Left ventricle myocardium inferior (tissue), 1 donor: ENCODE measurements at regions not wholly inside any gene's neighbourhood (a gene's known extent, or its start where the extent isn't known, plus 50 kb on each side); places are given as distances from the start of the nearest gene placed in this dataset.

Experiments used
- DNase-seq: peaks from one replicate; pipeline ENCODE4 v3.0.0-alpha.2; 2020
- H3K27ac ChIP-seq: fragments of 200-600 bp; replicated peaks from 2 replicates; pipeline ENCODE4 v1.8.0; 2021
- H3K27me3 ChIP-seq: fragments of 200-600 bp; 2 replicates; pipeline ENCODE4 v1.8.0; 2021; ENCODE audit warnings: low read depth
- H3K36me3 ChIP-seq: fragments of 200-600 bp; 2 replicates; pipeline ENCODE4 v1.8.0; 2021
- H3K4me1 ChIP-seq: fragments of 200-600 bp; 2 replicates; pipeline ENCODE4 v1.8.0; 2021
- H3K4me3 ChIP-seq: fragments of 200-600 bp; 2 replicates; pipeline ENCODE4 v1.8.0; 2021; ENCODE audit warnings: mild to moderate bottlenecking, moderate library complexity
- H3K9me3 ChIP-seq: fragments of 200-600 bp; replicated peaks from 2 replicates; pipeline ENCODE4 v1.8.0; 2021
- intact Hi-C: fragments of 100-400 bp; cut with micrococcal nuclease; formaldehyde crosslinking; loops from one replicate; pipeline ENCODE4 v1.11.0; 2022
- TF ChIP-seq, protein P1 (sequence below): fragments of 200-600 bp; IDR thresholded peaks from 2 replicates; pipeline ENCODE4 v1.8.0; 2021; ENCODE audit warnings: antibody characterized with exemption, mild to moderate bottlenecking, borderline replicate concordance
- donor health status: DM: no; HTN: yes; CAD: no; lungs with severe emphysema.

DNA sequence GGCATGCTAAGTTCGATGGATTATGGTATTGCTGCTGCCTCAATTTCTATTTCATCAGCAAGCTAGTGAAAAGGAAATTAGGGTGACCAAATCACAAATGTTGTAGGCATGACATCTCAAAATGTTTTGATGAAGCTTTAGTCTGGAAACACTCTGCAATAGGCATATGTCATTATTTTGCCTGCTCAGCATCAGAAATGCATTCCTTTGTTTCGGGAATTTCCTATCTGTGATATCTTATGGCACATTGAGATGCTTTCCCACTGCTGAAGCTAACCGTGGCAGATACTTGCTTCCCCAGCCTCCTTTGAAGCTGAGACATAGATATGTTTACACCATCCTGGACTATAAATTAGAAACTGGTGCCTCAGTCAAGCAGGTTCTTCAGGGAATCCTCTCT is 119.7 kb downstream of the CDC42EP3 start:
- no peak overlapping the region for H3K27ac ChIP-seq
- H3K27me3 ChIP-seq = no peaks in the 10 kb centered on the region
- intact Hi-C loops = no loop called here
- no peak overlapping the region for H3K4me3 ChIP-seq
- no peaks in the 10 kb centered on the region for H3K4me1 ChIP-seq
- H3K9me3 ChIP-seq = no peaks in the 10 kb centered on the region
- TF ChIP-seq, protein P1, sequence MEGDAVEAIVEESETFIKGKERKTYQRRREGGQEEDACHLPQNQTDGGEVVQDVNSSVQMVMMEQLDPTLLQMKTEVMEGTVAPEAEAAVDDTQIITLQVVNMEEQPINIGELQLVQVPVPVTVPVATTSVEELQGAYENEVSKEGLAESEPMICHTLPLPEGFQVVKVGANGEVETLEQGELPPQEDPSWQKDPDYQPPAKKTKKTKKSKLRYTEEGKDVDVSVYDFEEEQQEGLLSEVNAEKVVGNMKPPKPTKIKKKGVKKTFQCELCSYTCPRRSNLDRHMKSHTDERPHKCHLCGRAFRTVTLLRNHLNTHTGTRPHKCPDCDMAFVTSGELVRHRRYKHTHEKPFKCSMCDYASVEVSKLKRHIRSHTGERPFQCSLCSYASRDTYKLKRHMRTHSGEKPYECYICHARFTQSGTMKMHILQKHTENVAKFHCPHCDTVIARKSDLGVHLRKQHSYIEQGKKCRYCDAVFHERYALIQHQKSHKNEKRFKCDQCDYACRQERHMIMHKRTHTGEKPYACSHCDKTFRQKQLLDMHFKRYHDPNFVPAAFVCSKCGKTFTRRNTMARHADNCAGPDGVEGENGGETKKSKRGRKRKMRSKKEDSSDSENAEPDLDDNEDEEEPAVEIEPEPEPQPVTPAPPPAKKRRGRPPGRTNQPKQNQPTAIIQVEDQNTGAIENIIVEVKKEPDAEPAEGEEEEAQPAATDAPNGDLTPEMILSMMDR = no peak
- H3K36me3 ChIP-seq = no peaks in the 10 kb centered on the region
- no peak for DNase-seq

DNA sequence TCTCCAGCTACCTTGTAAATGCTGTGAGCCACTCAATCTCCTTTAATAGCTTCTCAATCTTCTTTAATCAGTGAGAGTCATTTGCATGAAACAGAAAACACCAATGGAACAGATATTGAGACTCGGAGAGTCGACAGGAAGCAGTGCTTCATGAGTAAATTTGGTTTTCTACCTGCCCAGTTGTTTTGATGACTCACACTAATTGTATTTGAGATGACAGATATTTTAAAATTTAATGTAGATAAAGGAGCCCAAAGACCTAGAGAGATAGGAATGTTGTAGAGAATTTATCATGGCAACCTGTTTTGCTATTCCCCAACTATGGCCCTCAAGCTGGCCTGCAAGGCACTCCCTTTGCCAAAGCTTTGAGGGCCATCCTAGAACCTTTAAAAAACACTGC is 119.1 kb downstream of the CDC42EP3 start:
- Histone ChIP-seq H3K4me1 (no peaks in the 10 kb centered on the region), H3K27me3 (no peaks in the 10 kb centered on the region), H3K27ac (no peak overlapping the region), H3K4me3 (no peak overlapping the region), H3K36me3 (no peaks in the 10 kb centered on the region), H3K9me3 (no peaks in the 10 kb centered on the region)
- DNase-seq = no peak
- TF ChIP-seq, protein P1 = no peak
- intact Hi-C loops = no loop called here

DNA sequence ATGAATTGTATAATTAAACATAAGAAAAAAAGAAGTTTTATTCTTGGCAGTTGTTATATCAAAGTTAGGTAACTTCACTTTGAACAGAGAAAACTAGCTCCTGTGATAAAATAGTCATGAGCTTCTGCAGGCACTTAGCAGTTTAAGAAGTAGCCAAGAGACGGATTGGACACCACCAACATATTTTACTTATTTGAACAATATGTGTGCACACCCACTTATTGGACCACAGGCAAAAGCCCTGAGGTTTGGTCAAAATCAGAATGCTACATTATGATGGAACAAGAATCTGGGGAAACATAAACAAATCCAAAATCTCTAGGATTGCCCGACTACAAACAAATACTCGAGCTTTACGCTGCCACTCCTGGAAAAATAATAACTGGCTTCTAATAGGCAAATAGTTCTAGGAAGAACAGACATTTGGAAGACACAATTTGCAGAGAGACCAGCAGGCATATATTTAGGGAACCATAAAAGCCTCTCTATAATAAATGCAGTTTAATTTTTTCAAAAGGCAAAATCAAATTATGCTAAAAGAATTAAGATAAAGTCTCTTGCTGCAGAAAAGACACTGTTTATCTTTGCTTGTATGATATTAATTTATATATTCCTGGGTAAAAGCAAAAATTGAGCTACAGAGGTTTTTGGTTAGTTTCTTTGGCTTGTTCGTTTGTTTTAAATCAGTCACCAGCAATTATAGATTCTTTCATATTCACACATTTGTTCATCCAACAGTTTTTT is 117.9 kb downstream of the CDC42EP3 start:
- Histone ChIP-seq H3K36me3 (no peaks in the 10 kb centered on the region), H3K4me3 (no peak overlapping the region), H3K9me3 (no peaks in the 10 kb centered on the region), H3K27me3 (no peaks in the 10 kb centered on the region), H3K4me1 (no peaks in the 10 kb centered on the region), H3K27ac (no peak overlapping the region)
- DNase-seq = no peak
- TF ChIP-seq, protein P1 = no peak
- intact Hi-C loops = no loop called here

DNA sequence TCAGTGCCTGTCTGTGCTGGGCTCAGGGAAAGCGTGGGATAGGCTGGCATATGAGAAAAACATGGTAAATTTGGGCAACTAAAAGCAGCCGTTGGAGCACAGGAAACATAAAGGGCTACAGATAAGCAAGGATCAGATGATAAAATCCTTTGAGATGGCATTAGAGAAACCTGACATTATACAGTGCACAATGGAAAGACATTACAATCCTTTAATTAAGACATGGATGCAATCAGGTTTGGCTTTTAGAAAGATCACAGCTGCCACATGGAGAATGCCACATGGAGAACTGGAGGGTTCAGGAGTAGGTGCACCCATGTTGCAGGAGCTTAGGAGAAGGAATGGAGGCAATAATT is 117.3 kb downstream of the CDC42EP3 start:
- intact Hi-C loops = no loop called here
- DNase-seq = no peak
- Histone ChIP-seq H3K27ac (no peak overlapping the region), H3K27me3 (no peaks in the 10 kb centered on the region), H3K36me3 (no peaks in the 10 kb centered on the region), H3K9me3 (no peaks in the 10 kb centered on the region), H3K4me3 (no peak overlapping the region), H3K4me1 (no peaks in the 10 kb centered on the region)
- TF ChIP-seq, protein P1 = no peak

DNA sequence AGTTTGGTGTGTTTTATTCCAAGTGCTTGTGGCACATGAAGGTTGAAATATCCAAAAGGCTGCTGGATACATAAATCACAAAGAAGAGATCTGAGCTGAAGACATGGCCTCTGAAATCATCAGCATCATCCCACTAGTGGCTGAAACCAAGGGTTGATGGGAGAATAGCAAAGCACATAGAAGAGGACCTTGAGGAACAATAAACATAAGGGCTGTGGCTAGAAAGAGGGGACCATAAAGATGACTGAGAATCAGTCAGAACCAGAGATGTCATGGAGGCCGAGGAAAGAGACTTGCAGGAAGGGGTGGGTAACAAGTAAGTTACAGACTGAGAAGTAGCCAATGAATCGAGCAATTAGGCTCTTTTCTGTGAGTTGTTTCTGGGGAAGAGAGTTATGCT is 116.8 kb downstream of the CDC42EP3 start:
- Histone ChIP-seq H3K4me3 (no peak overlapping the region), H3K9me3 (no peaks in the 10 kb centered on the region), H3K4me1 (no peaks in the 10 kb centered on the region), H3K36me3 (no peaks in the 10 kb centered on the region), H3K27me3 (no peaks in the 10 kb centered on the region), H3K27ac (no peak overlapping the region)
- DNase-seq = no peak
- intact Hi-C loops = no loop called here
- TF ChIP-seq, protein P1 = no peak
